GM21619 (cell line): ENCODE measurements at regions not wholly inside any gene's neighbourhood (a gene's known extent, or its start where the extent isn't known, plus 50 kb on each side); places are given as distances from the start of the nearest gene placed in this dataset.
"Not testable (repeated sequence)": the region's sequence is repeated elsewhere in the genome, so short reads cannot be mapped to it uniquely, and the experiment has no call there.

Source experiments
- ATAC-seq: cut with Tn5 transposase; IDR thresholded peaks from one replicate; pipeline ENCODE4 v1.9.1; 2021; ENCODE audit not compliant: unreplicated experiment

DNA sequence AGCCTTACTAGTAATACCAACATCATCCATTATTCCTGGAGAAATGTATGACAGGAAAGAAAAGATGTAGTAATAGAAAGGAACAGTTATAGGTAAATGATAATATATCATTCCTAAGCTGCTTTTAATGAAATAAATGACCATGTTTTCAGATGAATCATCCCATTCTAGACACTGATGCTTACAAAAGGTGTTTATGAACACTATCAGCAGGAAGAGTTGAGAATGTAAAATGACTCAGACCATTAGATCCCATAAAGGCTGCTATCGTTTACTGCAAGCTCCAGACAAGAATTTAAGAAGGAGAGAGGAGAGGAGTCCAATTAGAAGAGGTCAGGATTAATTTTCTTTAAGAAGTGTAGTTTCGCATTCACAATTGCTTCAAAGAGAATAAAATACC lies 1033.5 kb downstream of the EFNA5 start:
- no peak for ATAC-seq

DNA sequence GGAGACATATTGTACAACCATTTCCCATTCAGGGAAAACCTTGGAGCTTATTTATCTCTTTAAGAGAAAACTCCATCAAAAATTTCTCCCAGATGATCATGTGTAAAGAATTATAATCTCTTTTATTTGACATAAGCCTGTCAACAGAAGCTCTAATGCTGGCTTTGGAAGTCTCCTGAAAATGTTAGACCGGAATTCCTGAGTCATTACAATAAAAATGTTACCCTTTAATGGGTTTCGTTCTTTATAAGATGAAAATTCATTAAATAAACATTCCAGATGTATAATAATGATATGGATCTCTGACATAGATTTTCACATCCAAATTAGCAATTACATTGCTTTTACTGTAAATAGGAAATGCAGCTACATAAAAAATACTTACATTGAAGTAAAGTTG lies 1036.4 kb downstream of the EFNA5 start:
- ATAC-seq = no peak

DNA sequence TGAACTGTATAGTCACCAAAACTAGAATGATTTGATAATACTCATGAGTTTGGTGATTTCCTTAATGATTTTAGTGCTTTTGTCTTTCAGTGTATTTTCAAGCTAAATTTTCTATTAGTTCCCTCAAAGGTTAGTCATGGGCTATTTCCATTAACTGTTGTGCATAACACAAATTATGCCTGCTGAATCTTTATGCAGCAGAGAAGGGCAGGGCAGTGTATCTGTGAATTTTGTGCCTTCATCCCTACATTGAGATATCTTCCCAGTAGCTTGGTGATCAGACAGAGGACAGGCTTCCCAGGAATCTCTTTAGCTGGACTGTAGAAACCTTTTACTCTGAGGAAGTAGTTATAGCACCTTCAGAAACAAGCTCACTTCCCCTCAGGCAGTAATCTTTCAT lies 1036.9 kb downstream of the EFNA5 start:
- ATAC-seq = no peak

DNA sequence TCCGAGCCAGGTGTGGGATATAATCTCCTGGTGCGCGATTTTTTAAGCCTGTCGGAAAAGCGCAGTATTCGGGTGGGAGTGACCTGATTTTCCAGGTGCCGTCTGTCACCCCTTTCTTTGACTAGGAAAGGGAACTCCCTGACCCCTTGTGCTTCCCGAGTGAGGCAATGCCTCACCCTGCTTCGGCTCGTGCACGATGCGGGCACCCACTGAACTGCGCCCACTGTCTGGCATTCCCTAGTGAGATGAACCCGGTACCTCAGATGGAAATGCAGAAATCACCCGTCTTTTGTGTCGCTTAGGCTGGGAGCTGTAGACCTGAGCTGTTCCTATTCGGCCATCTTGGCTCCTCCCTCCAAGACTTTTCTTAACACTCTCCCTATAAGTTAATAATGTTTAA lies 1042.3 kb downstream of the EFNA5 start:
- not testable (repeated sequence) for ATAC-seq

DNA sequence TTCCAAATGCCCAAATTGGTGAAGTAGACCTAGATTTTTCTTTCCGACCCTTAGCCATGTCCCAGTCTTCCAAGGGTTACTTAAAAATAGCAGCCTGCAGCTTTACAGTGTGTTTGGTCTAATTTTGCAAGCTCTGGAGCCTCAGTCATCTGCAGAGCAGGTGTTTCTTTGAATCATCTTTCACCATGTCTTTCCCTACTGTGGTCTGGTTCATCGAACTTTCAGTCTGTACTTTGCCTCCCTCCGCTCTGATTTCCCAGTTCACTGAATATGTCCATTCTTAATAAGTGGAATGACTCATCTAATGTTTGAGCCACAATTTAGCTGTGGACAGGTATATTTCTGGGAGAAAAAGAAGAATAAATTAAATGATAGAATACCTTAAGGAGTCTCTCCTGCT lies 1060.7 kb downstream of the EFNA5 start:
- no peak for ATAC-seq

DNA sequence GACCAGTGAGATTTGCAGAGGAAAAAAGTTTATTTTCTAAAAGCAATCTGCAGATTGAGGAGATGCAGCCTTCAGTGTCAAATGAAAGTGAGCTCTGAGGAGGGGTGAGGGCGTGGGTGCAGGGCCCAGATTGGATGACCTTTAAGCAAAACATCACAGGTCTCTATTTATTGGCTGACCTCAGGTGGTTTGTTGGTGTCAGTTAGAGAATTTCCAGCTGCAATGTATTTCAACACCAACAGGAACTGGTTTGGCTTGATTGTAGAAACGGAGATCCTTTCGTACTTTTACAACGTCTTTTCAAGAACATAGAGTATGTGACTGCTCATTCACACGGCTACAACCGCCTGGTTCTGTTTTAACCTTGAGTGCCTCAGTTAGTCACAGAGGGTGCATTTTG lies 1069.1 kb downstream of the EFNA5 start:
- ATAC-seq = no peak

DNA sequence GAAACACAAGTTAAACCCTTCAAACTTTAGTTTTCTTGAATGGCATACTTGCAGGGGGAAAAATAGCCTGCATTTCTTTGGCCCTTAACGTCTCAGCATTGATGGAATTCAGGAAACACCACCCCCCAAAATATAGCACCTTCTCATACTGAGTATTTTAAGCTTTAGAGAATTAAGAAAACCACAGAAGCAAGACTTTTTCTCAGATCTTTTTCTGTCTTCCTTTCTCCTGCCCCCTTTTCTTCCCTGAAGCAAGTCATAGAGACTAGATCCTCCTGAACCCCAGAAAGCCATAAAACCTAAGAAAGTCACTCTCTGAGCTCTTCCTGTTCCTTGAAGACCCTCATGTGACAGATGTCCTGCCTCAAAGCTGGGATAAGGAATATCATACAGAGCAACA lies 1069.9 kb downstream of the EFNA5 start:
- no peak for ATAC-seq

DNA sequence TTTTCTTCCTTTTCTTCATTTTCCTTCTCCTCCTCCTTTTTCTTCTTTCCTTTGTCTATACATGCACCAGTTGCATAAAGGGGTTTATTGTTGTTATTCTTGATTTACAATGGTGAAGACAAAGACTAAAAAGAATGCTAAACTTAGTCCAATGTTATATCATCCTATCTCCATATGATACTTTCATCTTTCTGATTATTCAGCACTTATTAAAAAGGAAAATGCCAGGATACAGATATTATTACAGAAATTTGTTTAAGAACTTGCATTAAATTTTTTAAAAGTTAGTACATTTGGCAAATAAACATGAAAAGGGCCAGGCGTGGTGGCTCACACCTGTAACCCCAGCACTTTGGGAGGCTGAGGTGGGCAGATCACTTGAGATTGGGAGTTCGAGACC lies 1074.9 kb downstream of the EFNA5 start:
- no peak for ATAC-seq

DNA sequence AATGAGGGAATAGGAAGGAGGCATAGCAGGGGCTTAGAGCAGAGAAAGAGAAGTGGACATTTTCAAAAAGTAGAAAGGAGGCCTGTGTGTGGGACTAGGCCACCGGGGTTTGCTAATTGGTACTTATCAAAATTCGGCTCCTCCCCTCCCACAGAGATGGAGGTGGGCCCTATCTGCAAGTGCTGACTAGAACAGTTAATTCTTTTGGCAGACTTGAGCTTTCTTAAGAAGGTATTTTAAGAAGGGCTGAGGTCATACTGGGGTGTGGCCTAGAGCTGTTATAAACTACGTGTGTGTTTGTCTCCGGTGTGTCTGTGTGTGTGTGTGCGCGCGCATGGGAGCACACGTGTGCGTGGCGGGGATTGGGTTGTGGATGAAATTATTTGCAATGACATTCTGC lies 1086.5 kb downstream of the EFNA5 start:
- ATAC-seq = no peak

DNA sequence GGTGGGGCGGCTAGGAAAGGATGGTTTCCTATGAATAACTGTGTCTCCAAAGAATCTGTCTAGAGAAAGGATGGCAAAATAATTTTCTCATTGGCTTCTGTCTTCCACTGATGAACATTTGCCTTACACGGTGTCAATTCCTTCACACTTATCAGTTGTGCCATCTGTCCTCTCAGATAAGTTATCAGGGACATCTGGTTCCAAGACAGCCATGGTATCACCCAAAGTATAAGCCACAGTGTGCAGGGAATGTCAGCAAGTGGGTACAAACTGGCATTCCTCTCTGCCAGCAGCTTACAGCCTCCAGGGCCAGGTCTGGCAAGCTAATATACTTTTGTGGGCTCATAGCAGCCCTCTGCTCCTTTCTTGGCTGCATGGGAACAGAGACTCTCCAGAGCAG lies 1092.0 kb downstream of the EFNA5 start:
- no peak for ATAC-seq

DNA sequence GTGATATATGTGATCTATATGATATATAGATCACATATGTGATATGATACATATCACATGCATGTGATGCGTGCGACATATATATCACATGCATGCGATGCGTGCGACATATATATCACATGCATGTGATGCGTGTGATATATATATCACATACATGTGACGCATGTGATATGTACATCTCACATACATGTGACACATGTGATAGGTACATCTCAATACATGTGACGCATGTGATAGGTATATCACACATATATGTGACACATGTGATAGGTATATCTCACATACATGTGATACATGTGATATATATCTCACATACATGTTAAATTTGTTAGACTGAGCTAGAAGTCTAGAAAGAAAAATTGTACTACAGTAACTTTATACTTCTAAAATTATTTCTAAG lies 1095.9 kb downstream of the EFNA5 start:
- ATAC-seq = no peak

DNA sequence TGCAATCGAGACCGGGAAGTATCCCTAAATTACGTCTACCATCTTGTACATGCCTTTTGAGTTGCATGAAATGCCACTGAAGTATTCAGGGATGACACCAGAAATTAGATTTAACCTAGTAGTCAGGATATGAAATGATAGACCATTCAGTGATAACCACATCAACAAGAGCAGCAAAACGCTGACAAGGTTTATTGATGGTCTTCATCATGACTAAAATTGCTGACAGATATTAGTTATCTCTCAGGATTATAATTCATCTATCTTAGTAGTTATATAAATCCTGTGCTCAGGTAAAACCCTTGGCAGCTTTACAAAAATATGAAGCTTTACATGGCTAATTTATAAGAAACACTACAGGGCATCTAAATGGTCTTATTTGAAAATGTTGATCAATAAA lies 1104.7 kb downstream of the EFNA5 start:
- ATAC-seq = no peak

DNA sequence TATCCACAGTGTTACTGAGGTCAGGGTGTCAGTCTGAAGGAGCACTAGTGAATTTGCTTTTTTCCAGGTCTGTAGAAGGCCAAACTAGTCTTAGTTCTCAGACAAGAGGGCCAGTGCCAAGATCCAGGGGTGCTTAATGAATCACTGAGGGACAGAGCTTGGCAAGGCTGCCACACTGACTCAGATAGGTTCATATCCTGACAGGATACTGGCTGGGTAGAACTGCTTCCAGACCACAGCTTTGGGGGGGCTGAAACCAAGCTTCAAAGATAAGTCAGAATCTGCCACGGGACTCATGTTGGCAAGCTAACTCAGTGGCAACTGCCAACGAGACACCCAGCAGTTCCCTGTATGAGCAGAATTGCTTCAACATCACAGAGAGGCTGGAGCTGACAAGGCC lies 1125.4 kb downstream of the EFNA5 start:
- no peak for ATAC-seq

DNA sequence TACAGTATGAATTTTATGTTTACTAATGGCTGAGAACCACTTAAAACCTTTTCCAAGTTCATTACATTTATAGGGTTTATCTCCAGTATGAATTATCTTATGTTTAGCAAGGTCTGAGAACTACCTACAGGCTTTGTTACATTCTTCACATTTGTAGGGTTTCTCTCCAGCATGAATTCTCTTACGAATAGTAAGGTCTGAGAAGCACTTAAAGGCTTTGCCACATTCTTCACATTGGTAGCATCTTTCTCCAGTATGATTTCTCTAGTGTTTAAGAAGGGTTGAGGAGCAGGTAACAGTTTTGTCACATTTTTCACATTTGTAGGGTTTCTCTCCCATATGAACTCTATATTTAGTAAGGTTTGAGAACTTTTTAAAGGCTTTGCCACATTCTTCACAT lies 1127.4 kb downstream of the EFNA5 start:
- ATAC-seq = no peak

DNA sequence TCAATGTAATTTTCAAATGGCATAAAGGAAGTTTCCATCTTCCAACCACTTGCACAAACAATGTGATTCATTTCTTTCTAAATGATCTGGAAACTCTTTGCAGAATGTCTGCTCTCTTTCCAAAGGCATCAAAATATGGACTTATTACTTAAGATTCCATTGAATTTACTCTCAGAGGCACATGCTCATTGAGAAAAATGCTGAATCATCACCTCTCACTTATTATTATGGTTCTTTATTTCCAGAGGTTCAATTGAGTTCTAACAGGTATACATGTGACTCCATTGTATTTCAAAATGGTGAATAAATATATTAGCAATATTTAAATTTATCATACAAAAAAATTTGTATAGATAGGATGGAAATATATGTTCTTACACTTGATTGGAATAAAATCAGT lies 1140.6 kb downstream of the EFNA5 start:
- ATAC-seq = no peak

DNA sequence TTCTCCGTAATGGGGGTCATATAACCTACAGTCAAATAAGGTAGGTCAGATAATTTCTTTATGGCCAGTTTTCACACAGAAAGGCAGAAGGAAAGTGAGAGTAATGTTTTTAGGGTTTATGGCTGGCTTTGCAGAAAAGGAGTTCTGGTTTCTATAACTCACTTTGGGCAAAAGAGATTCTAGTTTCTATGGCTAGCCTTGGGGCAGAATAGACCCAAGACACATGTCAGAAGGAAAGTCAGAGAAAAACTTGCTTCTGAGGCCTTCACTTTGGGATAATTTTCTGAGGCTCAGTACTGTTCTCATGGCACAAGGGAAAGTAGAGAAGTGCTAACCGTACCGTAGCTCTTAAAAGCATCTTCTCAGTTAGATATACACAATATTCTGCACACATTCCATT lies 1145.3 kb downstream of the EFNA5 start:
- no peak for ATAC-seq

DNA sequence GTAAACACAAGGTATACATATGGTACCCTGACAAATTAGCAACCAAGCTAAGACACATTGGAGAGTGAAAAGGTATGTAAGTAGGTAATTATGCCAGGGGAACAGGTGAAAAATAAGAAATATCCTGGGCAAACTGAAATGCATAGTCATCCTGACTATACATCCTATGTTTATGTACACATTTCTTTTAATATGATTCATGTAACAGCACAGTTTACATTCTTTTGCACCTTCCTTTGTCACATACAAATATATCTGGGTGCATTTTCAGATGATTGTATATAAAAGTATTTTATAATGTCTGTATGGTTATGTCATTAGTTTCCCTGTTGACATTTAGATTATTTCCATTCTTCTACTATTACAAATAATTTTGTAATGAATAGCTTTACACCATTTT lies 1146.9 kb downstream of the EFNA5 start:
- ATAC-seq = no peak

DNA sequence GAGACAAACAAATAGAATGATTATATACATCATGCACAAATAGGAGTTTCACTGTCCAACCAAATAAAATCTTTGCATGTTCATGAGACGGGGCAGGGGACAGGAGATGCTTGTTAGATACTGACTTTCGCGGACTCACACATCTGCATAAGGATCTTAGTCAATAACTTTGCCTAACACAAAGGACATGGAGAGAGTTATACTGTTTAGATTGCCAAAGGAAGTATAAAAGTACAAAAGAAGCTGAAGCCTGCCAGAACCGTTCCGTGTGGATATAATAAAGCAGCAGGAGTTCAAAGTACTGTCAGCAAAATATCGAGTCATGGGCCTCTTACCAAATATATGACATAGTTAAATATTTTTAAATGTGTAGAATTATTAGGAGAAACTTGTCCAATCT lies 1148.4 kb downstream of the EFNA5 start:
- no peak for ATAC-seq

DNA sequence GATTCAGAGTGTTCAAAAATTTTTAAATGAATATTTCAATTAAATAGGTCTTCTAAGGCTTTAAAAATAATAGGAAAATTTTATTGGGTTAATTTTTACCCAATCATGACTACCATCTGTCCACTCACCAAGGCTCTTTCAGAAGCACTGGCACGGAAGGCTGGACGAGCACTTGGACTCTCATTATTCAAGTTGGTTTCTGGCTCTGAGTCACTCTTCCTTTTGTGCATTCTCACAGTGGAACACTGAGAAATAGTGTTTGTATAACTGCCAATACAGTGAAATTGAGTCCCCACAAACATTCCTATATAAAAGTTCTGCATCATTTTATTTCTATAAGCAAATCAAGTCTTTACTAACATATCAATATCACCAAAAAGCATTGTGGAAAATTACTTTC lies 1149.0 kb downstream of the EFNA5 start:
- ATAC-seq = no peak

DNA sequence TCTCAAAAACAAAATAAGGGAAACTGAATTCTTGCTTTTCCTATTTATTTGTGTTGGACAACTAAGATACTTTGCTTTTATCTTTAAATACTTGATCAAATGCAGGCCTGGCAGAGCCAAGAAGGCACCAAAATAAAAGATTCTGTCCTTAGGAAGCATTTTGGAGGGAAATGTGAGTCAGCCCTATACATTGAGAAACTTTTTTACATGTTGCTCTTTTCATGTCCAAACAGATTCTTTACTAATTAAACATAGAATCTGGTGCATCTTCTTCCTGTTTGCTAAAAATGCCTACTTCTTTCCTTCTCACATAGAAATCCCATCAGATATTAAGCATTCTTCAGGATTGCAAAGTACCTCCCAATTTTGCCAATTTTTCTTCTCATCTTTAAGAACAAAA lies 1160.4 kb downstream of the EFNA5 start:
- no peak for ATAC-seq

DNA sequence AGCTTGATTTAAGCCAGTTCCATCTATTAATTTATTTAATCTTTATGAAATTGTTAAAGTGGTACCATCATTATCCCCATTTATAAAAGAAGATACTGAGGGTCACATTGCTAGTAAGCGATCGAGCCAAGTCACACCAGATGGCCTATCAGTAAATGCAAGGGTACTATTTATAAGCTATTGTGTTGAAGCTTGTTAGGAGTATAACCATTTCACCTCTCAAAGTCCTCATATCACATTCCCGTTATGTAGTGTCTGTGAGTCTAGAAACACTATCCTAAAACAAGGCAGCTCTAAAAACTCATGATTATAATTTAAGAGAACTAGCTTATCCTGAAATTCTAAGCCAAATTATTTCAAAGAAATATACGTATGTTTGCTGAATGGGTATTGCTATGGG lies 1161.8 kb downstream of the EFNA5 start:
- ATAC-seq = no peak

DNA sequence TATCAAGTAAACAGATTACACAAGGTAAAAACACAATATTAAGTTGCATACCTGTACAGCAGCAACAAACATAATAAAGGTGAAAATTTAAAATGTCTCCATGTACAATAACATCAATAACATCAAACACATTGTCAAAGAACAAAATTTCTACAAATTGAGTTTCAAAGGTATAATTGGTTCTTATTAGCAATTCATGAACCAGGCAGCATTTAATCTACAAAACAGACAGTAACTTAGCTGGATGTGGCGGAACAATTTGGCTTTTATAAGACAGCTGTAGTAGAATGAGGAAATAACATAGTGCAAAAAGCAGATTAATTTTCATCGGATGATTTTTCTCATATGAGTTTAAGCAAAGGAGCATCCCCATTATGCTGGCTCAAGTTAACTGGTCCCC lies 1176.8 kb downstream of the EFNA5 start:
- ATAC-seq = no peak

DNA sequence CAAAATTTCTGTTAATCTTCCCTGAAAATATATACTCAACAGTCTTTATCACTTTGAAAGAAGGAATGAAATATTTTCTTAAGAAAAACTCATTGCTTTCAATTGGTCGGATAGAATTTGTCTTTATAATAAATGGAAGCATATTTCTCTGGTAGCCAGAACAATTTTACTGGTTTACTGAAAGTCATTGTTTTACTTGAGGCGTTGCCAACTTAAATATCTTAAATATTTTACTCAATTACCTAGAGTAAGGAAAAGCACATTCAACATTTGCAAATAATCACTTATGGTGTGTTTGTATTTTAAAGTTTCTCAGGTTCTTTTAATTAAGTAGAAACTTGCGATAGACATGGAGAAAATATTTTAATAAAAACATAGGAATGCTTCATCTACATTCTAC lies 1181.7 kb downstream of the EFNA5 start:
- no peak for ATAC-seq

DNA sequence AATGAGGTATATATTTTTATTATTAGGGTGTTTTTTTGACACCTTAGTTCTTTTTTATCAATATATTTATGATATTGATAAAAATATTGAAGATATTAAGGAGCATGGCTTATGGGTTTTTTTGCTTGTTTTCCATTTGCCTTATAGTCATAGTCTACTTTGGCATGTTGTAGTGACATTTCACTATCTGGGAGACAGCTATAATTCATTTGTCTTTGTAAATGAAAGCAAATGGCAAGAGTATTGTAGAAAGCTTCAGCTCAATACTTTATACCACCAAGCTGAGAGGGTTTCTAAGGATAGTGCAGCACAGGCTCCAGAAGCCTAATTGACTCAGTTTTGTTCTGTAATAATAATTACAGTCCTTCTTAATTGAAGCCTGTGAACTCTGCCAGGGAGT lies 1182.3 kb downstream of the EFNA5 start:
- ATAC-seq = no peak
